ENCODE measurements at regions not wholly inside any gene's neighbourhood (a gene's known extent, or its start where the extent isn't known, plus 50 kb on each side); places are given as distances from the start of the nearest gene placed in this dataset.

GRCh38 chr6:82602776-82603175 is 239.2 kb downstream of the TPBG start:
- TF ChIP-seq CTCF (conservative IDR thresholded peaks at IDR 0.05 in 1 of 2, IDR thresholded peaks at IDR 0.05 in 1 of 2; ENCODE audit: extremely low read depth in 1 of 2, insufficient read depth in 1 of 2, low read depth in 1 of 2, low read length in 2 of 2), result no peak
- no peak for TF ChIP-seq EZH2 (IDR thresholded peaks at IDR 0.05; ENCODE audit: borderline replicate concordance, low read length)
